HG03439 (cell line): ENCODE measurements at regions not wholly inside any gene's neighbourhood (a gene's known extent, or its start where the extent isn't known, plus 50 kb on each side); places are given as distances from the start of the nearest gene placed in this dataset.

Experiments
- ATAC-seq: cut with Tn5 transposase; IDR thresholded peaks from one replicate; pipeline ENCODE4 v1.9.1; 2021; ENCODE audit warnings: mild to moderate bottlenecking, moderate library complexity; ENCODE audit not compliant: unreplicated experiment

- ATAC-seq = no peak
Measured at GRCh38 chr9:4435197-4435596, 55.1 kb upstream of the SLC1A1 start.

GRCh38 chr9:4433379-4433778 lies 56.9 kb upstream of the SLC1A1 start:
- ATAC-seq = no peak

GRCh38 chr9:4430432-4431261 lies 59.6 kb upstream of the SLC1A1 start:
- ATAC-seq = no peak

- no peak for ATAC-seq
Measured at GRCh38 chr9:4425319-4426045, 64.8 kb upstream of the SLC1A1 start.

GRCh38 chr9:4424891-4425290 lies 65.4 kb upstream of the SLC1A1 start:
- no peak for ATAC-seq

- no peak for ATAC-seq
Measured at GRCh38 chr9:4424038-4424437, 66.2 kb upstream of the SLC1A1 start.

- no peak for ATAC-seq
Measured at GRCh38 chr9:4423207-4423610, 67.1 kb upstream of the SLC1A1 start.

- no peak for ATAC-seq
Measured at GRCh38 chr9:4422495-4422894, 67.8 kb upstream of the SLC1A1 start.

- ATAC-seq = no peak
Measured at GRCh38 chr9:4421847-4422246, 68.4 kb upstream of the SLC1A1 start.

- no peak for ATAC-seq
Measured at GRCh38 chr9:4420351-4420750, 69.9 kb upstream of the SLC1A1 start.

- ATAC-seq = no peak
Measured at GRCh38 chr9:4417578-4418325, 72.5 kb upstream of the SLC1A1 start.

GRCh38 chr9:4416467-4416866 lies 73.8 kb upstream of the SLC1A1 start:
- no peak for ATAC-seq

GRCh38 chr9:4415281-4415680 lies 75.0 kb upstream of the SLC1A1 start:
- ATAC-seq = no peak

GRCh38 chr9:4413856-4414255 lies 76.4 kb upstream of the SLC1A1 start:
- ATAC-seq = no peak

- no peak for ATAC-seq
Measured at GRCh38 chr9:4404156-4404555, 86.1 kb upstream of the SLC1A1 start.

- ATAC-seq = no peak
Measured at GRCh38 chr9:4402501-4402900, 87.8 kb upstream of the SLC1A1 start.

GRCh38 chr9:4400731-4401130 lies 89.5 kb upstream of the SLC1A1 start:
- no peak for ATAC-seq

GRCh38 chr9:4397917-4398316 lies 92.4 kb upstream of the SLC1A1 start:
- ATAC-seq = no peak

GRCh38 chr9:4393806-4394523 lies 94.1 kb upstream of the GLIS3 start:
- no peak for ATAC-seq

GRCh38 chr9:4389755-4390154 lies 89.9 kb upstream of the GLIS3 start:
- no peak for ATAC-seq

GRCh38 chr9:4389003-4389402 lies 89.1 kb upstream of the GLIS3 start:
- no peak for ATAC-seq
